NCI-H146 (cell line): ENCODE measurements at regions not wholly inside any gene's neighbourhood (a gene's known extent, or its start where the extent isn't known, plus 50 kb on each side); places are given as distances from the start of the nearest gene placed in this dataset.

Source experiments
- DNase-seq: peaks from one replicate; lab custom pipeline; 2025; lab: John Stamatoyannopoulos, UW

DNA sequence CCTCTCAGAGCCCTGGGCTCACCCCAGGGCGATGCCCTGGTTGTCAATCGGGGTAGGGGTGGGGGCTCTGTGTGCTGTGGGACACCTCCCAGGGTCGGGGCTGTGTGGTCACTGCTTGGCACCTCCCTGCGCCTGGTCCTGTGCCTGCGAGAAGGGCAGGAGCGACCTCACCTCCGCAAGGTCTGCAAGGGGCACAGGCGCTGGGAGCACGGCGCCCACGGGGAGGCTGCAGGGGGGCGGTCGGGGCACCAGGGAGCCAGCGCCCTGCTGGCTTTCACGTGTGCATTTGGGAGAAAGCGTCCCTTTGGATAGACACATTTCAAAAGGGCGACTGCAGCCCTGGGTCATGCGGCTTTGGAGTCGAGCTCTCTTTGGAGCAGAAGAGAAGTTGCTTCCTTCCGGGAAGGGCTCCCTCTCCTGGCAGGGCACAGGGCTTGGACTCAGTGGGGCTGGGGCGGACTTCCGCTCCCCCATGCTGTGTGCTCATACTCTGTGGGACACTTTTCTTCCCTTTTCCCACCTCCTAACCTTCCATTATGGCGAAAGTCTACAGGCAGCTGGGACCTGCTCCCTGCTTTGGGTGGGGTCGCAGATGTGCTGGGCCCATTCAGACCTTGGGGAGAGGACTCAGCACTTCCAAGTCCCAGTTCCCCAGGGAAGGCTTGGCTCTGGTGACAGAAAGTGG is 52.9 kb upstream of the SLC28A3 start:
- no peak for DNase-seq

DNA sequence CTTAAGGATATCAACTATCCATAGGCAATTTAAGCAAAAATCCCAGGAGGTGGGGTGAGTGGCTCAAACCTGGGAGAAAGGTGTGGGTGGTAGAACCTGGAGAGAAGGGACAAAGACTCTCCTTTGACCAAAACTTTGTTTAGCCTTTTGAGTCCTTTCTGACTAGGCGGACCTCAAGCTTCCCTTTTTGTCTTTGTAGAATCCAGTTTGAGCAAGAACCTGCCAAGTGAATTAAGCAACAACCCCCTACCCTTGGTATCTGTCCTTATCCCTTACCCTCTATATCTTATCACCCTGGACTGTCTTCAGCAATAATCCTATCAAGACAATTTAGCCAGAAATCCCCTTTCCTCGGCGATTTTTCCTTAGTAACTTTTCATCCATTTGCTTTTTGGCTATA is 53.5 kb upstream of the SLC28A3 start:
- DNase-seq = no peak

DNA sequence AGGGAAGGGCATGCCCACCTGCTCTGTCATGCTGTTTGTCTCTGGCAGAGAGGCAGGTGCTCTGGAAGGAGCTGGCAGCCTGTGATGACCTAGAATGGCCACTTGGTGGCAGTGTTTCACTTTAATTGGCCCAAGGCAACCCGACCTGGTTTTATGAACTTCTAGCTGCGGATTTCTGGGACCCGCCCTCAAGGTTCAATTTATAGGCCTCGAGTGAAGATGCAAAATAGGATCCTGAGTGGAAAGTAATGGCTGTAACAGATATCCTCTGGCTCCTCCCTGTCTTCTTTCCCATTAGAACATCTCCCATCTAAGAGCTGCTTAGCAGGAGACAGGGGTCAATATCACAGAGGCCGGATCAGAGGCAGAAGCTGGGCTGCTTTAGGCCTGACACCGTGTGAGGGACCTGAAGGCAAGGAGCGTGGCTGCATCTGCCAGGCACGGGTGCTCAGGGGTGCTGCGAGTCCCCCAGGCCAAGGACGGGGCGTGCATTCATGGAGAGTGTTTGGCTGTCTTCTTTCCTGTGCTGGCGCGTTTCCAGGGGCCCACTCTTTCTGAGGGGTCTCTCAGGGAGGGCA is 56.7 kb upstream of the SLC28A3 start:
- DNase-seq = peak; percentile 37

DNA sequence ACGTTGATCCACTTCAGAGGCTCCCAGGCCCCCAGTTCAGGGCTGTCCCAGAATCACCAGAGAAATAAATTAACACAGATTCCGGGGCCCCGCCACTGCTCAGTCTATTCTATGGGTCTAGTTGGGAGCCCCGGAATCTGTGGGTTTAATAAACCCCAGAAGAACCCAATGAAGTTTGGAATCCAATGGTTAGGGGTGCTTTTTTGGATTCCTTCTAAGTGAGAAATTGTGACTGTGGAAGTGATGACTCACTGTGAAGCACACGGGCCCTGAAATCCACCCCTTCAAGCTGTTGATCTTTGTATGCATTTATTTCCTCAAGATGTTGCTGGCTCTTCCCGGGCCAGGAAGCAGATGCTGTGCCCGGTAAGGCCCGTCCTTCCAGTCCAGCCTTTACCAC is 57.3 kb upstream of the SLC28A3 start:
- no peak for DNase-seq

DNA sequence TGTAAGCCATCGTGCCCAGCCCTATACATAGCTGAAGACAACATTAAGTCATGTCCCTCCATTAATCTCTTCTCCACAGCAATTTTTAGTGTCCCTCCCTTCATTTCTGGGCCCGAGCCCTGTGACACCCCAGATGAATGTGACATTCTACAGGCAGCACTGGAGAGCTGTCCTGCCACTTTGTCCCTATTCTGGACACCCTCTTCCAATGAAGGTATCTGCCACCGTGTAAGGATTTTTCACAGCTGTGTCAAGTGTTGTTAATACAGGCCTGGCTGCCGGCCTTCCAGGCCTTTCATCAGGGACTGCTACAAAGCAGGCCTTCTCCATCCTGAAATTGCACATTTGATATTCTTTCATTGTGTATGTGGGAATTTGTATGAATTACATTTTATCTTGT is 62.0 kb upstream of the SLC28A3 start:
- DNase-seq = no peak

DNA sequence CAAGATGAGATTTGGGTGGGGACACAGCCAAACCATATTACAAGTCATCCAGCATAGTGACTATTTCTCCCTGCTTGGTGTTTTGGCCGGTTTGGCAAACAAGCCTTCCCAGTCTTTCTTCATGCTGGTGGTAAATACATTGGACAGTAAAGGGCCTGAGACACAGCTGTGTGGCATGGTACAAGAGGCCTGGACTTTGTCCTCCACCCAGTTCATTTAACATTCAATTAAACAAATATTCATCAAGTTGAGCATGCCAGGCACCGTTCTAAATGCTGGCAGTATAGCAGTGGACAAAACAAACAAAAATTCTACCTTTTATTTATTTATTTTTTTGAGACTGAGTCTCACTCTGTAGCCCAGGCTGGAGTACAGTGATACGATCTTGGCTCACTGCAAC is 62.7 kb upstream of the SLC28A3 start:
- no peak for DNase-seq

DNA sequence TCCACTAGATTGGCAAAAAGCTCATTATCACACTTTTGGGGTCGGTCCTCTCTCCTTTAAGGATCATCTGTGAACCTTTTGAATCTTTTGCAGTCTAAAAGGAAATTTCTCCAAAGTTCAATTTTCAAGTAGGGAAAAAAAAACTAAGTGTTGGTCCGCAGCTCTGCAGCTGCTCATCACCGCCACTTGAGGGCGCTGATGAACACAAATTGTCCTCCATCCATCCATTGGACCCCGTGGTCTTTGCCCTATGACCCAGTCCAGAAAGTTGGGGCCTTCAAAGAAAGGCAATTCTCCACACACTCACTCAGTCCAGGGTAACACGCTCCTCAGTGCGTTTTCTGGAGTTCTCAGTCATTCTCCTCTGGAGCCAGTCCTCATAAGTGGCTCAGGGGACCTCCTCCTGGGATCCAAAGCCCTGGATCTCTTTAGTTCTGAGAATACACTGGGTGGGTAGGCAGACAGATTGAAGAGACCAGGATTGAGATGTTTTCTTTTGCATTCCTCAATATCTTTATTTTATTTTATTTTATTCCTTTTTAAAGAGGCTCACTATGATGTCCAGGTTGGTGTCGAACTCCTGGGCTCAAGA is 63.6 kb upstream of the SLC28A3 start:
- DNase-seq = no peak

DNA sequence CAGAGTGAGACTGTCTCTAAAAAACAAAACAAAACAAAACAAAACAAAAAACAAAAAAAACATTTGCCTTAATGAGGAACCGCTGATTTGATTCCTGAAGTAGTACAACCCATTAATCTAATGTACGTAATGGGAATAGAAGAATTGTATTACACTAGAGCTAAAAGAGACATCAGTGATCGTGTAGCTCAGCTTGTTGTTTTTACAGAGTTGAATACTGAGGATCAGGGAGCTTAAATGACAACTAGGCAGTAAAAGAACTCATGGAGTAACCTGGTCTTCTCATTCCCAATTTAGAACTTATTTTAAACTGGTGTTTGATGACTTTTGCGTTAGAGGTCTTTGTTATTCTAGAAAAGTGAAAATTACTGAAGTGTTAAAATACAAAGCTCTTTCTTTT is 65.1 kb upstream of the SLC28A3 start:
- no peak for DNase-seq

DNA sequence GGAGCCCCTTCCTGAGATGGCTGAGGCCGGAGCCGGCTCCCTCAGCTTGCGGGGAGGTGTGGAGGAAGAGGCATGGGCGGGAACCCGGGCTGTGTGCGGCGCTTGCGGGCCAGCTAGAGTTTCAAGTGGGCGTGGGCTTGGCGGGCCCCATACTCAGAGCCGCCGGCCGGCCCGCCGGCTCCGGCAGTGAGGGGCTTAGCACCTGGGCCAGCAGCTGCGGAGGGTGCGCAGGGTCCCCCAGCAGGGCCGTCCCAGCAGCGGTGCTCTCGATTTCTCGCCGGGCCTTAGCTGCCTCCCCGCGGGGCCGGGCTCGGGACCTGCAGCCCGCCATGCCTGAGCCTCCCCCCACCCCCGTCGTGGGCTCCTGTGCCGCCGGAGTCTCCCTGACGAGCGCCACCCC is 67.9 kb upstream of the SLC28A3 start:
- no peak for DNase-seq

DNA sequence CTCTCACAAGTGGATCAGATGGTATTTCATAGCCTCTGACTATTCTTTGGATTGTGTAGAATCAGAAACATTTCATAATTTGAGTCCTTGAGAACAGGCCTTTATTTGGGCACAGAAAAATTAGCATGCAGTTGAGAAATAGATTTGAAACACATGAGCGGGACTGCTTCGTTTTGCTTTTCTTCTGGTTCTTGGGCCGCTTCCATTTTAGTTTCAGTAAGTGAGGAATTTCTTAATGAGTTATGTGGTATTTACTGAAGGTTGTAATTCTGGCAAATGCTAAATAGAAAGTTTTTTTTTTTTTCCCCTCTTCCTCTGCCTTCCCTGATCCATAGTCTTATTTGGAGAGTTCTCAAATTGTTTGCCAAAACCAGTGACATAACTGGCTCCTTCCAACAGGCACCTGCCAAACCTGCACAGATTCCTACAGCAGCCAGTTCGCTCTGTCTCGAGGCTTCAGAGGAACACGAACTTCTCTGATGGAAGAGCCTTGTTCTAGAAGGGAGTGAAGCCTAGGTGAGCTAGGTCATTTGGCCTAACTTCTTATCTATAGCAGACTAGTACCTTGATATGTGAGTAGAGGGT is 71.2 kb upstream of the SLC28A3 start:
- DNase-seq = no peak

DNA sequence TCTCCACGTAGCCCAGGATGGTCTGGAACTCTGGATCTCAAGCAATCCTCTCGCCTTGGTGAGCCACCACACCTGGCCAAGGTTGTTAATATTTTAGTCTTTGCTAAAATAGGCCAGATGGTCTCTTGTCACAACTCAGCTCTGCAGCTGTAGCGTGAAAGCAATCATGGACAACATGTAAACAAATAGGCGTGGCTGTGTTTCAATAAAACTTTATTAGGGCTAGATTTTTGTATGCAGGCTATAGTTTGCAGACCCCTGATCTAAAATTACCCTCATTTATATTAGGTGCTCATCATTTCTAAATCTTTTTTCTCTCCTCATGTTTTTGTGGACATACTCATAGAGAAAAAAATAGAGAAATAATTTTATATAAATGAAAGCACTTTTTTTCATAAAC is 72.1 kb upstream of the SLC28A3 start:
- DNase-seq = no peak

DNA sequence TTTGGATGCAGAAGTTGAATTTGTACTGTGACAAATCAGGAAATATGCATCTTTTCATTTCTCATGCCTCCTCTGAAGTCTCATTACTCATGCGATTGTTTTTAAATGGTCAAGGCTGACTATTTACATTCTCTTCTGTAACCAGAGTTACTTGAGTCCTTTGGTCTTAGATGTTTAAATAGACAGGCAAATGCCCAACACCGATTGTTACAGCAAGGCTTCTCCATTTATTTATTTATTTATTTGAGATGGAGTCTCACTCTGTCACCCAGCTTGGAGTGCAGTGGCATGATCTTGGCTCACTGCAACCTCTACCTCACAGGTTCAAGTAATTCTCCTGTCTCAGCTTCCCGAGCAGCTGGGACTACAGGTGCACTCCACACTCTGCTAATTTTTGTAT is 72.7 kb upstream of the SLC28A3 start:
- DNase-seq = no peak

DNA sequence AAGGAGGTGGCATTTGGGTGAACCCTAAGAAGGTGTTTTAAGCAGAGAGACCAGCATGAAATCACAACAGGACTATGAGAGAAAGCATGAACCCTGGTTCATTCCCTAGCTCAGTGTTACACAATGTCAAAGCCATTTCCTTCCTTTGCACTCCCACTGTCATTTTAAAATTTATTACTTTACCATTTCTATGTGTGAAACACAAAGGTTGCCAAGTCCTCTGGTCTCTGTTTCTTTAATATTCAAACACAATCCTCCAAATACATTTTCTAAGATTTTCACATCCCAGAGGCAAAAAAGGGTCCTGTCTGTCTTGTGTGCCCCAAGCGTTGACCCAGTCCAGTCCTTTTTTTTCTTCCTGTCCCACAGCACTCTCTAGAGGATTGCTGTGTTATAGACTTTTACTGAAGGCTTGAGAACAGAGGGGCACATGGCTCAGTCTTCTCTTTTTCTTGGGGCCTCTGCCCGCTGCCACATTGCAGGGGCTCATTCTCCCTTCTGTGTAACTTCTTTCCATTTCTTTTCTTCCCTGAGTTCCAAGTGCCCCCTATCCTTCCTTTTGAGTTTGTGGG is 78.6 kb upstream of the SLC28A3 start:
- no peak for DNase-seq

DNA sequence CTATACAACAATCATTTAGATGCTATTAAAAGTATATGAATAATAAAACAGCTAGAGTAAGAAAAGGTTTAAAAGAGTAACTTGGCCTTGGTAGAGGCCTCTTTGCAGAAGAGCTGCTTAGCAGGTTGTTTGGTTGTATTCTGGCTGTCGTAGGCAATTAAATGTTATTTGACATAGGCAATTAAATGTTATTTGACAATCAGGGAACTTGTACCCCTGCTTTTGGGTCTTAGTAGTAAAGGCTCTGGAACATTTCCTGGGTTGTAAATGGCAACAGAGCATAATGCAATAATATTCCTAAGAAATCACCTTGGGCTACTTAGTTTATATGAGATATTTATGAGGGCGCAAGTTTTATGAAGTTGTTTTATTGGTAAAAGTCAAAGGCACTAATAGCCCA is 84.4 kb upstream of the SLC28A3 start:
- no peak for DNase-seq

DNA sequence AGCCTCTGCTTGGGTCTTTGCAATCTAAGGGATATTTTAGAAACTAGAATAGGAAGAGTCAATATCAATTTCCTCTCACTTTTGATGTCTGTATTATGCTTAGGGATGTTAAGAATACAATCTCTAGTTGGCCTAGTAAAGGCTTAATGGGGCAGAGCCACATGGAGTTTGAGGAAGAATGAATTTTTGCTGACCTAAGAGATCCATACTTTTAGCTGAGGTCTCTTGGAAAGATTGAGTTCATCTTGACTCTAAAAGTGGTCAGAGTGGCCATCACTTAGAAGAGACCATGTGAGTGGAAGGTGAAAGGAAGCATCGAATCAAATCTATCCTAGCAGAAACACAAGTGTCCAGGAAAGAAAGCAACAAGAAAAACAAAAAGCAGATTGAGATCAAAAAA is 92.2 kb upstream of the SLC28A3 start:
- DNase-seq = no peak

DNA sequence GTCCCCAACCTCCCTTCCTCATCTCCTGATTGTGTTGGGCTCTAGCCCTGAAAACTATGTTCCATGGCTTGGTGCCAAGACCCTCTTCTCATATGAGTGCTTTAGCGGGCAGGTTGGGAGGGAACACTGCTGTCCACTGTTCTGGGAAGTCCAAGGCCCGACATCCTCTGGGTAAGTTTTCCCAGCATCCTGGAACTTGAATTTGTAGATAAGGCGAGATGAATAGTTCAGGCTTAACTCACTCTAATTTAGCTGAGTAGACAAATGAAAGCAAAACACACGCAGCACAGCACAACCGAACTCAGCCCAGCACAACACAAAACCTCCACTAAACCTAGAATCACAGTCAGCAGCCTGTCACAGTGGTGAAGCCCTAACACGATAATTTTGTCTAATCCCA is 95.3 kb upstream of the SLC28A3 start:
- no peak for DNase-seq

DNA sequence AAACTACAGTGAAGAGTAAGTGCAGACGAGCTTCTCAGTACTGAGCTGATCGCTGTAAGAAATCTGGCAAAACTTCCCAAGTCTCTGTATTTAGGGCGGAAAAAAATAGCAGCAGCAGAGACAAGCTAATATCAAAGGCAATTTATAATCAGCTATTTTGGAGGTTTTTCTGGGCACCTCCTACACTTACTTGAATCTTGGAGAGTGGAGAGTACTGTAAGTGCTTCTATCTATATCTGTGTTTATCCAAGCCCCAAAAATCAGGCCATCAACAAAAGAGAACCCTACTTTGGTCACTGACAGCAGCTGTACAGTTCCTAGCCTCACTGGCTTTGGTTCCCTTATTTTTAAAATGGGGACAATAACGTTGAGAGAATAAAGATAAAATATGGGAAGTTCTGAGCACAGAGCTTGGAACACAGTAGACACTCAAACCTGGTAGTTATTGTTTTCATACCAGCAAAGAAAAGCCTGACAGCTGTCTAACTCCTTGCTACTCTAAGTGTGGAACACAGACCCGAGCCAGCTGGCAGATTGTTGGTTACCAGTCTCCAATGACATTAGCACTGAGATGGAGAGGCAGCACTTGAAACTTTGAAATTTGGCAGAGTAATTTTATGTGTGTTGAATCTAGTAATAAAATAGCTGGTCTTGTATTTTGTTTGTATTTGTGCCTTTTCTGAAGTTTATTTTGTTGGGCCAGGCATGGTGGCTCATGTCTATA is 96.0 kb upstream of the SLC28A3 start:
- no peak for DNase-seq

DNA sequence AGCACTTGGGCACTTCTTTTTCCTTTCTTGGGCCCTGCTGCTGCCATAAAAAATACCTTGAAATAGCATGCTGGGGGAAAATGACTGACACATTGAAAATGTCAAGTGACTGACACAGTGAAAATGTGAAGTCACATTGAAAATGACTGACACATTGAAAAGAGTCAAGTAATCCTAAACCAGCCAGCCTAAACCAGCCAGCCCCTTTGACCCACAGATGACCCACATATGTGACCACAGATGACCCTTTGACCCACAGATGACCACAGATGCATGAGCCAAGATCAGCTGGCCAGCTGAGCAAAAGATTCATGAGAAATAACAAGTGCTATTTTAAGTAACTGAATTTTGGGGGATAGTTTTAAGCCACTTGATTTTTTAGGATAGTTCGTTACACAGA is 97.8 kb upstream of the SLC28A3 start:
- DNase-seq = no peak

DNA sequence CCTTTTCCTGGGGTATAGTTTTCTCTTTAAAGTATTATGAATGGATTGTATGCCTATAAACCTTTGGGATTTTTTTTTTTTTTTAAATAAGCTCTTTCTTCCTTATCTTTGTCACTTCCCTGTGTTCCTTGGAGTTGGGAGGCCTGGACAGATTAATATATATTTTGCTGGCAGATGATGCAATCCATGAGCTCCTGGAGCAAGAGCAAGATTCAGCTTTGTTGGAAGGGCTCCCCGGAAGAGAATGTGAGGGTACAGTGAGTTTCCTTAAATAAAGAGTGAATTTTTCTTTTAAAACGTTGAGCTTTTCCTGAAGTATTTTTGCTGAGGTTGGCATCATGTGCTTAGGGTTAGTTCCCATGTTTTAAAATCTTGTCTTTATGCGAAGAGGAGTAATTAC is 98.7 kb upstream of the SLC28A3 start:
- no peak for DNase-seq

DNA sequence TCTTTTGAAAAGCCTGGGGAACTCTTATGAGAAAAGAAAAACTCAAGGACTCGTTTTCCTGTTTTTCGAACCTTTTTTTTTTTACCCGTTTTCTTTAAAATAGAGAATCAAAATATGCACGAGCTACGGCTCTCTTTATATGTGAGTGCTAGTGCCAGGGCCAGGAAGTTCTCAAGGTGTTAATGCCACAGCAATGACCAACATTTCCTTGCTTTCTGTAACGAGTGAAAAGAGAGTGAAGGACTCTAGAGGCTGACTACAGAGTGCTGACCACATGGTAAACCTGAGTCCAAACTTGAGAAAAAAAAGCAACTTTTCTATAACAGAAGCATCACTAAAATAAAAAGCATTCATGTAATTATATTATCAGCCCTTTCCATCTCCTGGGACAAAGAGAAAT is 102.2 kb upstream of the SLC28A3 start:
- no peak for DNase-seq

DNA sequence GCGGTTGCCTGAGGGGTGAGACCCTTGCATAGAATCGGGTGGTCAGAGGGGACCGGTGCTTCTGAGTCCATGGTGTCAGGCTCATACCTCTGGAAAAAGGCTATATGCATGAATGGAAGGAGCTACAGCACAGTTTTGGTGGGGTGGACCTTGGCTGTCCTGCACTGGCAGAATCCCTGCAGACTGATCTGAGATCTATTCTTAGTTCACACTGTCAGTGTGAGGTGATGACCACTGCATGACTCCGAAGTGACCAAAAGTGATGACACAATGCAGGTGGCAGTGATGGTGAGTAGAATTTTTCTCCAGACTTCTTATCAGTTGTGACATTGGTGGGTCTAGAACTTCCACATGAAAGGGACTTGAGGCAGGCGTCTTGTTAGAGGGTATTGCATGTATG is 105.2 kb upstream of the SLC28A3 start:
- no peak for DNase-seq

DNA sequence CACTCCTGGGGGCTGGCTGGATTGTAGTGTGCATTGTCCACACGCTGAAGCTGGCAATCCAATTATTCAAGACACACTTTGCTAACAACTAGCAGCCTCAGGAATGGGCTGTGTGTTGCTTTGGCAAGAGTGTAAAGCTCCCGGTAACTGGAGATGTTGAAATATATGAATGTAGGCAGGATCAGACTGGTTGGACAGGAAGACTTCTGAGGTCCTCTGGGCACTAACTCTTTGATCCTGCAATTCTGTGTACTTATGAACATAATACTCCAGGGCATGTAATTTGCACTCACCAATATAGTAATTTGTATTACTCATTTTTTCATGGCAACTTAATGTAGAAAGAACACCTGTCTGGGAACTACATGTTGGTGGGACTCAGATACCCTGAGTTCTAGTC is 106.7 kb upstream of the SLC28A3 start:
- DNase-seq = no peak

DNA sequence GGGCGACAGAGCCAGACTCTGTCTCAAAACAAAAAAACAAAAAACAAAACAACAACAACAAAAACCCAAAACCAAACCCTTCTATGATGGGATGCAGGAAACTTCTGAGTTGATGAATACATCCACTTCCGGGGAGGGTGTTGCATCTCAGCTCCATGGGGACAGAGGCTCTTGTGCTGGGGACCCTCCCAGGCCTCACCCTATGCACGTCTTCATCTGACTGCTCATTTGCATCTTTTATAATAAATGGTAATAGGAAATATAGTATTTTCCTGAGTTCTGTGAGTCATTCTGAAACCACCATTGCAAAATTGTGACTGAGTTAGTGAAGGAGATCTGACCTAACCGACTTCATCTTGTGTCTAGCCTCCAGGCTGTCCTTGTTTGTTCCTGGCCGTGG is 109.5 kb upstream of the SLC28A3 start:
- DNase-seq = no peak
